ENCODE measurements at regions not wholly inside any gene's neighbourhood (a gene's known extent, or its start where the extent isn't known, plus 50 kb on each side); places are given as distances from the start of the nearest gene placed in this dataset.

GRCh38 chr3:22907796-22908195, 295.3 kb upstream of the UBE2E2 start:
- TF ChIP-seq CTCF (IDR thresholded peaks at IDR 0.05; ENCODE audit: unreplicated experiment): no peak
- Mint-ChIP-seq H3K4me3 (ENCODE audit: low read depth, unreplicated experiment) (no peak overlapping the region), H3K9me3 (ENCODE audit: low read depth, unreplicated experiment) (peaks cover under 1% of the 10 kb centered on the region), H3K27ac (ENCODE audit: unreplicated experiment) (no peak overlapping the region), H3K36me3 (ENCODE audit: insufficient read depth, unreplicated experiment) (no peaks in the 10 kb centered on the region), H3K4me1 (ENCODE audit: low read depth, unreplicated experiment) (no peaks in the 10 kb centered on the region), H3K27me3 (ENCODE audit: unreplicated experiment) (no peaks in the 10 kb centered on the region)
- no TSS peak for BruUV-seq (replicated peaks)
- no peak for DNase-seq
- intact Hi-C loops (cut with micrococcal nuclease; ENCODE audit: unreplicated experiment): no loop called here
- CTCF ChIA-PET: no interaction called here

DNA sequence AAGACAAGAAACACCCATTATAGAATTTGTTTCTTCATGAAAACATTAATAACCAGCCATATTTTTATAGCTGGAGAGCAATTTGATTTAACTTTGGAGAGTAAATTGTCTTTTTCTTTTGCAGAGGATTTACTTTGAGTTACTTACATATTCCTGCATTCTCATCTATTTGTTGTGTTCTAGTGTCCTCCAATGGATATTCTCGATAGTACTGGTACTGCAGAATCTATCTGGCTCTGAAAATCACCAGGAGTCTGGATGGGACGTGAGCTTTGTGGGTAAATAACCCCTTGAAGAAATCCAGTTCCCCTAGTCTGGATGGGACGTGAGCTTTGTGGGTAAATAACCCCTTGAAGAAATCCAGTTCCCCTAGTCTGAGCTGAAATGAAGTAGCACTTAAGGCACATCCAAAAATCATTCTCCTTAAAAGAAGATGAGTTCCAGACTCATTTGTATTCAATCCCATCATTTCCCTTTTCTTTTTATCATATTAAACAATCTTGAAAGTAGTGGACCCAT, 294.1 kb upstream of the UBE2E2 start:
- DNase-seq: no peak
- Mint-ChIP-seq H3K27me3 (ENCODE audit: unreplicated experiment) (no peaks in the 10 kb centered on the region), H3K9me3 (ENCODE audit: low read depth, unreplicated experiment) (no peaks in the 10 kb centered on the region), H3K4me1 (ENCODE audit: low read depth, unreplicated experiment) (no peaks in the 10 kb centered on the region), H3K4me3 (ENCODE audit: low read depth, unreplicated experiment) (no peak overlapping the region), H3K27ac (ENCODE audit: unreplicated experiment) (no peak overlapping the region), H3K36me3 (ENCODE audit: insufficient read depth, unreplicated experiment) (no peaks in the 10 kb centered on the region)
- intact Hi-C loops (cut with micrococcal nuclease; ENCODE audit: unreplicated experiment): no loop called here
- no peak for TF ChIP-seq CTCF (IDR thresholded peaks at IDR 0.05; ENCODE audit: unreplicated experiment)
- BruUV-seq (replicated peaks): no TSS peak
- CTCF ChIA-PET: no interaction called here

DNA sequence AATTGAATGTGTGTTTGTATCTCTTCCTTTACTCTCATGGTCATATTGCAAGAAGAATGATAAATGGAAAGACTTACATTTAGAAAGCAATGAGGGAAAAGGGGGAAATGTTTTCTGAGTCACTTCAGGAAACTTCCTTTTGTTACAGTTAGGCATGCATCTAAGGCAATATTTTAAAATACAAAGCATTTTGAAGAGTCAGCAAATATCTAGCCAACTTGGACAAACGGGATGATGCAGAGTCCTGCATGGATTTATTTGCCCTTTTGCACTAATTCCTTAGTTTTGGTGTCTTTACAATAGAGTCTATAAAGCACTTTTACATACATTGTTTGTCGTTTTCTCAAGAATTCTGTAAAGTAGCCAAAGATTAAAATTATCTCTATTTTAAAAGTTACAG, 286.2 kb upstream of the UBE2E2 start:
- CTCF ChIA-PET: no interaction called here
- no TSS peak for BruUV-seq (replicated peaks)
- no peaks in the 10 kb centered on the region for H3K27me3 Mint-ChIP-seq (ENCODE audit: unreplicated experiment)

DNA sequence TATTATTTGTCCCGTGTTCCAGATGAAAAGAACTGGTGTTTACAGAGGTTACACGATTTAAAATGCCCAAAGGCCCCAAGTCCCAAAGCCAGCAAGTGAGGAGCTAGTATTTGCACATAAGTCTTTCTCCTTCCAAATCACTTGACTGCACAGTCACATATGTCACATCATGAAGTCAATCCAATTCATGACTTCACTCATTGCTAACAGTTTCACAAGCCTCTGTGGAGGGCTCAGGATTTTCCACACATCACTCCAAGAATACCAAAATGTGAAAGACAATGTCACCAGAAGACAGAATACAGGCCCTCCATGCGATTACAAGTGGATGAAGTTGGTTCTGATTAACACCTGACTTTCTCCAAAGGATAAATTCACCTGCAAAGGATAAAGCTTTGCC, 283.1 kb upstream of the UBE2E2 start:
- no peaks in the 10 kb centered on the region for H3K9me3 Mint-ChIP-seq (ENCODE audit: low read depth, unreplicated experiment)
- H3K4me1 Mint-ChIP-seq (ENCODE audit: low read depth, unreplicated experiment): peaks cover 7% of the 10 kb centered on the region
- CTCF ChIA-PET: no interaction called here
- no peak overlapping the region for H3K27ac Mint-ChIP-seq (ENCODE audit: unreplicated experiment)
- H3K4me3 Mint-ChIP-seq (ENCODE audit: low read depth, unreplicated experiment): no peak overlapping the region
- no TSS peak for BruUV-seq (replicated peaks)
- no peaks in the 10 kb centered on the region for H3K27me3 Mint-ChIP-seq (ENCODE audit: unreplicated experiment)
- TF ChIP-seq CTCF (IDR thresholded peaks at IDR 0.05; ENCODE audit: unreplicated experiment): no peak
- intact Hi-C loops (cut with micrococcal nuclease; ENCODE audit: unreplicated experiment): no loop called here
- DNase-seq: no peak
- no peaks in the 10 kb centered on the region for H3K36me3 Mint-ChIP-seq (ENCODE audit: insufficient read depth, unreplicated experiment)

More for the DNA sequence above, 286.2 kb upstream of the UBE2E2 start:
- H3K27ac Mint-ChIP-seq (ENCODE audit: unreplicated experiment): no peak overlapping the region
- DNase-seq: no peak
- intact Hi-C loops (cut with micrococcal nuclease; ENCODE audit: unreplicated experiment): no loop called here
- no peaks in the 10 kb centered on the region for H3K9me3 Mint-ChIP-seq (ENCODE audit: low read depth, unreplicated experiment)
- H3K4me1 Mint-ChIP-seq (ENCODE audit: low read depth, unreplicated experiment): no peaks in the 10 kb centered on the region
- no peak for TF ChIP-seq CTCF (IDR thresholded peaks at IDR 0.05; ENCODE audit: unreplicated experiment)
- H3K36me3 Mint-ChIP-seq (ENCODE audit: insufficient read depth, unreplicated experiment): no peaks in the 10 kb centered on the region
- no peak overlapping the region for H3K4me3 Mint-ChIP-seq (ENCODE audit: low read depth, unreplicated experiment)

All from Calu3 (cell line).